Psoas muscle (tissue), 7 donors: ENCODE measurements at regions not wholly inside any gene's neighbourhood (a gene's known extent, or its start where the extent isn't known, plus 50 kb on each side); places are given as distances from the start of the nearest gene placed in this dataset.

ENCODE experiments used
- ATAC-seq, 4 donors: fragments of 200-7000 bp; cut with Tn5 transposase; one replicate each; pipeline ENCODE4 v1.9.1; 2020; ENCODE audit warnings: moderate library complexity in 3 of 4, mild to moderate bottlenecking in 2 of 4
- DNase-seq, 2 donors: peaks; one replicate each; pipeline ENCODE4 v3.0.0-alpha.2; 2020
- H3K27ac ChIP-seq: fragments of 200-600 bp; one replicate; pipeline ENCODE4 v1.8.0; 2022
- H3K27me3 ChIP-seq, 3 donors: fragments of 200-600 bp in 1 of 3; one replicate each; pipeline versions ENCODE4 v1.6.1 to v1.8.0; 2013 to 2022; ENCODE audit warnings: low read length in 2 of 3, mild to moderate bottlenecking in 2 of 3, moderate library complexity in 1 of 3; ENCODE audit not compliant: insufficient read depth in 3 of 3
- H3K36me3 ChIP-seq, 2 donors: fragments of 200-600 bp in 1 of 2; one replicate each; pipeline versions ENCODE4 v1.6.1 to v1.8.0; 2013 to 2022; ENCODE audit warnings: low read depth in 1 of 2, mild to moderate bottlenecking in 1 of 2, moderate library complexity in 1 of 2; ENCODE audit not compliant: insufficient read depth in 1 of 2
- H3K4me1 ChIP-seq: fragments of 200-600 bp; one replicate; pipeline ENCODE4 v1.8.0; 2022
- H3K4me3 ChIP-seq: fragments of 200-600 bp; one replicate; pipeline ENCODE4 v1.8.0; 2022; ENCODE audit warnings: mild to moderate bottlenecking
- H3K9me3 ChIP-seq: fragments of 200-600 bp; one replicate; pipeline ENCODE4 v1.8.0; 2022
- CTCF ChIP-seq: fragments of 200-600 bp; IDR thresholded peaks from one replicate; pipeline ENCODE4 v1.8.0; 2022; ENCODE audit warnings: antibody characterized with exemption
- WGBS, 3 donors: extraction: QIAGEN DNeasy Blood & Tissue Kit; methylation state at CpG; one replicate each; pipeline versions ENCODE4 v1.1.6 to v1.1.7; 2013; 5-methylcytosine and 5-hydroxymethylcytosine counted together
- intact Hi-C, 2 donors: fragments of 100-400 bp; cut with DNase I; formaldehyde crosslinking; loops; one replicate each; pipeline versions ENCODE4 v1.11.0 to v1.14.2; 2022
- donor health status: healthy with polysubstance abuse.
- donor health status: DM: no; HTN: no; CAD: no; lungs with moderate emphysema.
- donor health status: Bipolar disorder and iron deficiency.
- donor health status: healthy.
- donor health status: DM: yes; HTN: yes; CAD: no.
- donor health status: DM: no; HTN: no; CAD: no.
- donor health status: DM: yes; HTN: yes; CAD: no.

GRCh38 chr6:155993240-155993639, 537.6 kb upstream of the NOX3 start:
- Histone ChIP-seq H3K36me3 (no peaks in the 10 kb centered on the region), H3K9me3 (no peaks in the 10 kb centered on the region), H3K27ac (no peak overlapping the region), H3K4me3 (no peak overlapping the region), H3K27me3 (no peaks in the 10 kb centered on the region), H3K4me1 (no peaks in the 10 kb centered on the region)
- DNase-seq = no peak
- intact Hi-C loops = no loop called here
- ATAC-seq = no peak
- WGBS, 3 donors = 56 to 67% (median 61%) methylated on average over 6 of the region's 6 CpGs
- no peak for TF ChIP-seq CTCF

GRCh38 chr6:155985660-155986138, 530.1 kb upstream of the NOX3 start:
- intact Hi-C loops = no loop called here
- TF ChIP-seq CTCF = no peak
- H3K27ac ChIP-seq = peak overlapping the region; percentile 30
- WGBS, 3 donors = 8 to 17% (median 10%) methylated on average over 3 of the region's 3 CpGs
- no peak overlapping the region for H3K4me3 ChIP-seq
- DNase-seq (no peak), ATAC-seq (peak in 3 of 4 donors; percentile 58 to 93 (median 90))
- H3K27me3 ChIP-seq = no peaks in the 10 kb centered on the region
- peaks cover 16% of the 10 kb centered on the region for H3K4me1 ChIP-seq
- H3K36me3 ChIP-seq = no peaks in the 10 kb centered on the region
- H3K9me3 ChIP-seq = no peaks in the 10 kb centered on the region

- no peak for DNase-seq
- Histone ChIP-seq H3K4me1 (peaks cover 8% of the 10 kb centered on the region), H3K27ac (no peak overlapping the region), H3K27me3 (no peaks in the 10 kb centered on the region), H3K36me3 (no peaks in the 10 kb centered on the region), H3K9me3 (no peaks in the 10 kb centered on the region), H3K4me3 (no peak overlapping the region)
- intact Hi-C loops = no loop called here
- TF ChIP-seq CTCF = no peak
- ATAC-seq = no peak
These were observed 525.1 kb upstream of the NOX3 start for GRCh38 chr6:155980768-155981079.

- DNase-seq (no peak), ATAC-seq (no peak)
- Histone ChIP-seq H3K9me3 (no peaks in the 10 kb centered on the region), H3K27me3 (no peaks in the 10 kb centered on the region), H3K4me3 (no peak overlapping the region), H3K27ac (no peak overlapping the region), H3K36me3 (no peaks in the 10 kb centered on the region), H3K4me1 (peaks cover 3% of the 10 kb centered on the region)
- no peak for TF ChIP-seq CTCF
- 45 to 53% (median 49%) methylated on average over 5 of the region's 5 CpGs for WGBS, 3 donors
- intact Hi-C loops = no loop called here
These were observed 524.6 kb upstream of the NOX3 start for GRCh38 chr6:155980014-155980767.

- H3K27me3 ChIP-seq = no peaks in the 10 kb centered on the region
- 83% methylated on average over 8 of the region's 8 CpGs for WGBS, 3 donors
- TF ChIP-seq CTCF = no peak
- no peak overlapping the region for H3K4me3 ChIP-seq
- H3K4me1 ChIP-seq = no peaks in the 10 kb centered on the region
- H3K36me3 ChIP-seq = no peaks in the 10 kb centered on the region
- ATAC-seq (no peak), DNase-seq (no peak)
- H3K9me3 ChIP-seq = no peaks in the 10 kb centered on the region
- intact Hi-C loops = no loop called here
- no peak overlapping the region for H3K27ac ChIP-seq
These were observed 519.9 kb upstream of the NOX3 start for GRCh38 chr6:155975506-155975905.
